ENCODE measurements at regions not wholly inside any gene's neighbourhood (a gene's known extent, or its start where the extent isn't known, plus 50 kb on each side); places are given as distances from the start of the nearest gene placed in this dataset.

- TF ChIP-seq CTCF (IDR thresholded peaks at IDR 0.05; ENCODE audit: extremely low read depth in 1 of 2, insufficient read depth in 1 of 2, low read depth in 1 of 2, low read length in 2 of 2) (no peak), EZH2 (IDR thresholded peaks at IDR 0.05; ENCODE audit: borderline replicate concordance, low read depth, low read length, severe bottlenecking) (no peak), MYC (IDR thresholded peaks at IDR 0.05; ENCODE audit: low read depth, low read length) (no peak), POLR2AphosphoS5 (IDR thresholded peaks at IDR 0.05; ENCODE audit: insufficient read depth, low read depth, low read length) (no peak), GATA2 (IDR thresholded peaks at IDR 0.05; ENCODE audit: insufficient read depth, insufficient read length, low read depth, low read length) (no peak), POLR2A (IDR thresholded peaks at IDR 0.05; ENCODE audit: low read depth, low read length) (no peak), MAX (IDR thresholded peaks at IDR 0.05; ENCODE audit: insufficient read depth, insufficient read length) (no peak)
Measured at GRCh38 chr20:3304456-3304855, 65.5 kb upstream of the SLC4A11 start.
